AG04449 (cell line): ENCODE measurements at regions not wholly inside any gene's neighbourhood (a gene's known extent, or its start where the extent isn't known, plus 50 kb on each side); places are given as distances from the start of the nearest gene placed in this dataset.

Source experiments
- CTCF ChIA-PET: fragments of 350-600 bp; formaldehyde crosslinking; extraction: SDS; loops from one replicate; lab custom pipeline; 2021; ENCODE audit warnings: antibody characterized with exemption; lab: Yijun Ruan, JAX
- POLR2A ChIA-PET: fragments of 400-600, 350-600 bp; formaldehyde crosslinking; extraction: SDS; loops from one replicate; lab custom pipeline; 2020; ENCODE audit warnings: antibody characterized with exemption, inconsistent platforms; lab: Yijun Ruan, JAX
- DNase-seq: peaks from one replicate; pipeline ENCODE4 v3.0.0-alpha.2; 2010; ENCODE audit warnings: low read depth, low spot score
- H3K4me3 ChIP-seq: 2 replicates; pipeline ENCODE4 v1.5.1; 2011; ENCODE audit warnings: low read depth, mild to moderate bottlenecking, control low read depth, low read length
- TF ChIP-seq, protein P1 (sequence below): IDR thresholded peaks from one replicate; pipeline ENCODE4 v1.5.1; 2011; ENCODE audit warnings: mild to moderate bottlenecking, moderate library complexity, low read length, control low read depth, inconsistent platforms; ENCODE audit not compliant: insufficient read depth; ENCODE audit errors: missing control alignments

DNA sequence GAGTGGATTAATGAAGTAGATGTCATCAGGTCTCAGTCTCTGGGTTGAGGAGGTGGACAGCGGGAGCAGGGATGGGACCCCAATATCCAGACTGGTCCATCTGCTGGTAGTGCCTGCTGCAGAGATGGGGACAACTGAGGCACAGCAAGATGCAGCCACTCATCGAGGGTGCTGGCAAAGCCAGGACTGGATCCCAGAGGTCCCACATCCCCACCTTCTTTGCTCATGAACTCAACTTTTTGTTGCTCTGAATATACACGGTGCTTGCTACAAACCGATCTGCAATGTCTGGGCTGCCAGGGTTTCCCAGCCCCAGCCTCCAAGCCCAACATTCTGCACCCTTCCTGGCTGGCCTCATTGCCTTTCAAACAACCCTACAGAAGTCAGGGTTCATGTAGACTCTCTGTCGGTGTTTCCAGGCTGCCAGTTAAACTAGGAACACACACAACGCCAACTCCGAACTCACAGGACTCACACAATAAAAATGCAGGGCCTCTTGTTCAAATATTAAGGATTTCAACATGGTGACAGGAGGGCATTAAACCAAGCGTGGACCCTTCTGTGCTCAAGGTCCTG is 168.2 kb downstream of the MN1 start:
- H3K4me3 ChIP-seq = no peak overlapping the region
- CTCF ChIA-PET = no interaction called here
- DNase-seq = no peak
- POLR2A ChIA-PET = no interaction called here
- TF ChIP-seq, protein P1, sequence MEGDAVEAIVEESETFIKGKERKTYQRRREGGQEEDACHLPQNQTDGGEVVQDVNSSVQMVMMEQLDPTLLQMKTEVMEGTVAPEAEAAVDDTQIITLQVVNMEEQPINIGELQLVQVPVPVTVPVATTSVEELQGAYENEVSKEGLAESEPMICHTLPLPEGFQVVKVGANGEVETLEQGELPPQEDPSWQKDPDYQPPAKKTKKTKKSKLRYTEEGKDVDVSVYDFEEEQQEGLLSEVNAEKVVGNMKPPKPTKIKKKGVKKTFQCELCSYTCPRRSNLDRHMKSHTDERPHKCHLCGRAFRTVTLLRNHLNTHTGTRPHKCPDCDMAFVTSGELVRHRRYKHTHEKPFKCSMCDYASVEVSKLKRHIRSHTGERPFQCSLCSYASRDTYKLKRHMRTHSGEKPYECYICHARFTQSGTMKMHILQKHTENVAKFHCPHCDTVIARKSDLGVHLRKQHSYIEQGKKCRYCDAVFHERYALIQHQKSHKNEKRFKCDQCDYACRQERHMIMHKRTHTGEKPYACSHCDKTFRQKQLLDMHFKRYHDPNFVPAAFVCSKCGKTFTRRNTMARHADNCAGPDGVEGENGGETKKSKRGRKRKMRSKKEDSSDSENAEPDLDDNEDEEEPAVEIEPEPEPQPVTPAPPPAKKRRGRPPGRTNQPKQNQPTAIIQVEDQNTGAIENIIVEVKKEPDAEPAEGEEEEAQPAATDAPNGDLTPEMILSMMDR = no peak

DNA sequence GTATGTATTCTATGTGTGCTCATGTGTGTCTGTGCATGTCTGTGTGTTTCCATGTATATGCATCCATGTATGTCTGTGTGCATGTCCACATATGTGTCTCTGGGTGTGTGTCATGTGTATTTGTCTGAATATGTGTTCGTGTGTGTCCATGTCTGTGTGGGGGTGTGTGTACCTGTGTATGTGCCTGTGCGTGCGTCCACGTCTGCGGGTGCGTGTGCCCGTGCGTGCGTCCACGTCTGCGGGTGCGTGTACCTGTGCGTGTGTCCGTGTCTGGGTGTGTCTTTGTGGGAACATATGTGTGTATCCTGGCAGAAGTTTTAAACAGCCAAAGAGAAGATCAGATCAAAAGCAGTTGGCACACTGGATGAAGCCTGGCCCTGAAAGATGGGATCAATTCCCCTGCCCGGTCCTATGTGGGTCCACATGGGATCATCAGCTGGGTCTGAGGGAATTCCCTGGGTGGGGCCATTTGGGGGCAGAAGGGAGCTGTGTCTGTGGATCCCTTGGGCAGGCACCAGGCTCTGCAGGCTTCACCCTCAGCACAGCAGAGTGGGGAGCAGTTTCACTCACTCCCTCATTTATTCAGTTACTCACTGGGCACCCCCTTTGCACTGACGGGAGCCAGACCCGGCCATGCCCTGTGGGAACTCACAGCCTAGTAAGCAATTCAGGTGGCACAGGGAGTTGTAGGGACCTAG is 167.4 kb downstream of the MN1 start:
- no peak overlapping the region for H3K4me3 ChIP-seq
- no peak for DNase-seq
- POLR2A ChIA-PET = no interaction called here
- TF ChIP-seq, protein P1 = no peak
- CTCF ChIA-PET = no interaction called here

DNA sequence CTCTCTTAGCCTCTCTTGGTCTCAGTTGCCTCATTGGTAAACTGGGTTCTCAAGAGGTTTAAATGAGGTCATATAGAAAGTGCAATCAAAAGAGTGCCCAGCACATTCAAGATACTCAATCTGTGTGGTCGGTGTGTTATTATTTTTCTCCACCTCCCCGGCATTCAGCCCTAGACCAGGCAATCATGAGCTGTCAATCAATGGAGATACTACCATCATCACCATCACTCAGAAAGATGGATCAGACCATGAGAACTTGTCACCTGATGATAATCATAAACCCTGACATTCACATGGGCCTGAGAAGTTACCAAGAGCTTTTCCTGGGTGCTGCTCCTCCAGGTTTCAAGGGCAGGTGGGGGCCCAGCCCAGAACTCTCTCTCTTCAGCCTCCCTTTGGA is 166.1 kb downstream of the MN1 start:
- no peak for DNase-seq
- TF ChIP-seq, protein P1 = no peak
- CTCF ChIA-PET = no interaction called here
- H3K4me3 ChIP-seq = no peak overlapping the region
- POLR2A ChIA-PET = interaction anchor here (0.6 kb wide), 1 partner anchor 123 kb away, joined by 3 read pairs; no protein-coding TSS in a partner anchor

DNA sequence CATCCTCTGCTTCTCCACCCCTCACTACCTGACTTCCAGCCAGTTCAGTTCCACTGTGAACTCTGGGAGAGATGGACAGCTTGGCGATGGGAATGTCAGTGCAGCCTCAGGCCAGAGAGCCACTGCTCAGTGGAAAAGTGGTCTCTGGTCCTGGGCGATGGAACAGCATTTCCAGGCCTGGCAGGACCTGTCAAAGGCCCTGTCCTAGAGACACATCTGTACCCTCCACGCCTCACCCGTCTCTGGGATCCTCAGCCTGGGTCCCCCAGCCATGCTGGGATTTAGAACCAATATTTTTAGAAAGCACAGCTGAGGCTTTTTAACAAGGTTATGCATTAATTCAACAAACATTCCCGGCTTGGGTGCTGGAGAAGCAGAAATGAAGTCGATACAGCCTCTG is 165.7 kb downstream of the MN1 start:
- DNase-seq = no peak
- POLR2A ChIA-PET = interaction anchor here (0.6 kb wide), 1 partner anchor 124 kb away, joined by 3 read pairs; no protein-coding TSS in a partner anchor
- TF ChIP-seq, protein P1 = no peak
- H3K4me3 ChIP-seq = no peak overlapping the region
- CTCF ChIA-PET = no interaction called here

DNA sequence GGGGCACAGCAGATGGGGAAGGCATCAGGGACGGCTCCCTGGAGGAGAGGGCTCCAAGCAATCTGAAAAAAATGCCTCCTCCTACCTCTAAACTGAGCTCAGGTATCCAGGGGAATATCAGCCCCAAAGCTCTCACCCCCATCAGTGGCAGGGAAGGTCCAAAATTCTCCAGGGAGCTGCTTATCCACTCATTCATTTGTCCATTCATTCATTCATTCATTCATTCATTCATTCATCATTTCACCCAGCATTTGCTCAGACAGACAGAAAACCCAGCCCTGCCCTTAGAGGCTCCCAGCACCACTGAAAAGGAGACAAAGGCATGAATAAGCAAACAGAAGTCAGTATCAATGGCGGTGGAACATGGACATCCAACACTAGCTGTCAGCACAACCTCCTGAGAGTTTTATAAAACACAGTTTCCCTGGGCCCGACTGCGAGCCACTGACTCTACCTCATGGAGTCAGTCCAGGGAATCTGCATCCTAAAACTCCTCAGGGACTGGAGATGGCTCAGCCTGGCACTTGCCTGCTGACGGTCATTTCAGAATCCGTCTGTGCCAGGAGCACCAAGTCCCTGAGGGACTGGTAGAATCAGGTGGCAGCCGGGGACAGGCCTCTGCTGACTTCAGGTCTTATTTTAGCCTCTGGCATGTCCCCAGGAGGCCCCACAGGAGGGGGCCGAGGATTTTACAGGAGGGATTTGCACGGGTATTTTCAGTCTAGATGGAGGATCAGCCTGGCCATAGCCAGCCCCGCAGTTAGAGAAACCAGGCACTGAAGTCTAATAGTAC is 164.6 kb downstream of the MN1 start:
- H3K4me3 ChIP-seq = no peak overlapping the region
- DNase-seq = no peak
- TF ChIP-seq, protein P1 = no peak
- POLR2A ChIA-PET = no interaction called here
- CTCF ChIA-PET = no interaction called here

DNA sequence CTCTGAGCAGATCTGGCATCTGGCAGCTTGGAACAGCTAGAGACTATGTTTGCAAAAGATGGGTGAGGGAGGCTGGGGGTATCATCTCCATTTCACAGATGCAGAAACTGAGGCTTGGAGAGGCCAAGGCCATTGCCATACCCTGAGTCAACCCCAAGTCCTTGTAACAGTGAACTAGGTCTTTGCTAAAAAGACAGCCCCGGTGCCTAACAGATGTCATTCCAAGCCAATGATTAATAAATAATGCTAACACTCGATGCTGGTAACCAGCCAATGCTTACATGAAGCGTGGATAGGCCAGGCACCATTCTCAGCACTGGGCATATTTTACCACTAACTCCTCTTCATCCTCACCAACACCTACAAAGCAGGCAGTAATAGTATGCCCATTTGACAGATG is 164.0 kb downstream of the MN1 start:
- no peak for DNase-seq
- H3K4me3 ChIP-seq = no peak overlapping the region
- CTCF ChIA-PET = no interaction called here
- TF ChIP-seq, protein P1 = no peak
- POLR2A ChIA-PET = no interaction called here
